ENCODE measurements at regions not wholly inside any gene's neighbourhood (a gene's known extent, or its start where the extent isn't known, plus 50 kb on each side); places are given as distances from the start of the nearest gene placed in this dataset.

DNA sequence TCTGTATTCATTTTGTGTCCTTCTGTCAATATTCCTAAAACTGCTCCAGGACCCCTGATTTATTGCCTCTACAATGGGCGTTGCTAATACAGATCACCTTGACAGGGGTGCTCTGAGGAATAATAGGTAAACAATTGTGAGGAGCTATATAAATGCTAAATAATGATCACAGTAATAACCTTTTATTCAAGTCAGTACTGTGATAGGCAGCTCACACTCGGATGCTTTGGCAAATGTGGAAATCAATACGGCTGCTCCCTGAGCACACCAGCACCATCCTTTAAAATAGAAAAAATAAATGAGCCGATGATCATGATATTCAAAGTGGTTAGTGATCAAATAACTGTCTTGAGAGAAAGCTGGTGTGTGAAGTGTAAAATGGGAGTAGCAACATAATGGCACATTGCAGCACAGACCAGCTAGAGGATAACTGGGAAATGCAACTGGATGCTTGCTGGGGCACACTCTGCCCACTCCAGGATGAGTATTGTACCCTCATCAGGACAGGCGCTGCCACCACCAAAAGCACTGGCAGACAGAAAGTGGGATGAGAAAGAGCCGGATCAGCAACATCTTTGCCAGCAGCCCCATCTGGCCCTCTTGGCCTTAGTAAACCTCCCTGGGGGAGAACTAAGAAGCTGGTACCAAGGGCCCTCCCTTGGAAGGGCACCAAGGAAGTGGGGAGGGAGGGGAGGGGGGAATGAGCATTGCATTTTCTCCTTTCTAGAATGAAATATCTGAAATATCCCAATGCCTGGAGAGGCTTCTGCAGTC lies 69.4 kb upstream of the SPATA31D4 start:
- Histone ChIP-seq H3K4me3 (no peak overlapping the region), H3K4me1 (replicated peaks in 1 of 2) (peaks cover 10 to 16% of the 10 kb centered on the region in 2 donors), H3K27ac (no peak overlapping the region)
- peak in 3 of 8 experiments; percentile 66 to 92 (median 73) for ATAC-seq (replicated peaks in 6 of 8)
- 20 to 76% (median 63%) methylated on average over 1 to 5 of the region's 6 CpGs; no CpG with 5 or more reads in 1 of the 10 experiments for WGBS, 10 experiments
- in situ Hi-C loops (cut with MboI; ENCODE audit: low pct_unique_long_range_greater_than_20kb in 2 of 9, low sequenced_read_pairs in 9 of 9, unreplicated experiment in 9 of 9): no loop called here

GRCh38 chr9:81860581-81860980 lies 67.6 kb upstream of the SPATA31D4 start:
- Histone ChIP-seq H3K27ac (no peak overlapping the region), H3K4me3 (no peak overlapping the region), H3K4me1 (replicated peaks in 1 of 2) (peaks cover 10 to 16% of the 10 kb centered on the region in 2 donors)
- no peak for ATAC-seq (replicated peaks in 6 of 8)
- WGBS, 10 experiments: 72 to 100% (median 83%) methylated on average over 1 to 5 of the region's 8 CpGs; no CpG with 5 or more reads in 2 of the 10 experiments
- in situ Hi-C loops (cut with MboI; ENCODE audit: low pct_unique_long_range_greater_than_20kb in 2 of 9, low sequenced_read_pairs in 9 of 9, unreplicated experiment in 9 of 9): no loop called here

DNA sequence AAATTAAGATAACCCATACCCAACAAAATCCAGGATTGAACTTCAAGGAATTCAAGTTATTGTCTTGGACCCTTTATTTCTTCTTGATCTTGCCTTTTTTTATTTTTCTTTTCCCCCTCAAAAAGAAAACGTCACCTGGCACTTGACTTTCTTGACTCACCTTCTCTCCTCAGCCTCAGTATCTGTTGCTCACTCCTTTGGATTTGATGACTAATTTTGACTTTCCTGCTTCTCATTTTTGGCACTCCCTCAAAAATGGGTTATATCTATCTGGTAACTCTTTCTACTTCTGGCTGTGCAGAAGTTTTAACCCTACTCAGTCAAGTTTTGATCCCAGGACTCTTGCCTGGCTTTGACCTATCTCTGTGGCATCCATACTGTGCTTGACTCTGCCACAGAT lies 66.6 kb upstream of the SPATA31D4 start:
- no peak for ATAC-seq (replicated peaks in 6 of 8)
- in situ Hi-C loops (cut with MboI; ENCODE audit: low pct_unique_long_range_greater_than_20kb in 2 of 9, low sequenced_read_pairs in 9 of 9, unreplicated experiment in 9 of 9): no loop called here
- WGBS, 10 experiments: 0 to 100% (median 48%) methylated on average over 1 of the region's 1 CpG; no CpG with 5 or more reads in 2 of the 10 experiments

DNA sequence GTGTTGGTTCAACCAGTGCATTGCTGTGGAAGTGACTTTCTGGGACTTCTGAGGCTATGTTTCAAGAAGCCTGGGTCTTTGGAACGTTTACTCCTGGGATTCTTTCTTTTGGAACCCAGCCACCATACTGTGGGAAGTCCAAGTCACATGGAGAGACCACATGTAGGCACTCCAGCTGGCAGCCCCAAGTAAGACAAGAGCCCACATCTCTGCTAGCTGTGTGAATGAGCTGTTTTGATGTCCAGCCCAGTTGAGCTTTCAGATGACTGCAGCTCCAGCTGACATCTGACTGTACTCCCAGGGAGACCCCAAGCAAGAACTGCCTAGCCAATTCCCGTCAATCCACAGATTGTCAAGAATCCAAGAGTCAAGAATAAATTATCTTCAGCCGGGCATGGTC lies 60.1 kb upstream of the SPATA31D4 start:
- ATAC-seq (replicated peaks in 6 of 8): no peak
- Histone ChIP-seq H3K27ac (no peak overlapping the region), H3K4me3 (no peak overlapping the region), H3K4me1 (replicated peaks in 1 of 2) (peaks cover 4 to 5% of the 10 kb centered on the region in 2 donors)
- in situ Hi-C loops (cut with MboI; ENCODE audit: low pct_unique_long_range_greater_than_20kb in 2 of 9, low sequenced_read_pairs in 9 of 9, unreplicated experiment in 9 of 9): no loop called here
- 80 to 100% (median 100%) methylated on average over 1 of the region's 3 CpGs; no CpG with 5 or more reads in 7 of the 10 experiments for WGBS, 10 experiments

More for the DNA sequence above, 66.6 kb upstream of the SPATA31D4 start:
- Histone ChIP-seq H3K4me1 (replicated peaks in 1 of 2) (peaks cover 10 to 16% of the 10 kb centered on the region in 2 donors), H3K27ac (no peak overlapping the region), H3K4me3 (no peak overlapping the region)

GRCh38 chr9:81871695-81872094 lies 56.5 kb upstream of the SPATA31D4 start:
- 0 to 100% (median 50%) methylated on average over 1 of the region's 1 CpG; no CpG with 5 or more reads in 3 of the 10 experiments for WGBS, 10 experiments
- Histone ChIP-seq H3K27ac (no peak overlapping the region), H3K4me1 (replicated peaks in 1 of 2) (peaks cover 4 to 5% of the 10 kb centered on the region in 2 donors), H3K4me3 (no peak overlapping the region)
- peak in 4 of 8 experiments; percentile 32 to 76 (median 46) for ATAC-seq (replicated peaks in 6 of 8)
- in situ Hi-C loops (cut with MboI; ENCODE audit: low pct_unique_long_range_greater_than_20kb in 2 of 9, low sequenced_read_pairs in 9 of 9, unreplicated experiment in 9 of 9): no loop called here

- in situ Hi-C loops (cut with MboI; ENCODE audit: low pct_unique_long_range_greater_than_20kb in 2 of 9, low sequenced_read_pairs in 9 of 9, unreplicated experiment in 9 of 9): no loop called here
- 66 to 100% (median 89%) methylated on average over 3 to 7 of the region's 7 CpGs; no CpG with 5 or more reads in 1 of the 10 experiments for WGBS, 10 experiments
- ATAC-seq (replicated peaks in 6 of 8): no peak
- Histone ChIP-seq H3K4me3 (no peak overlapping the region), H3K27ac (no peak overlapping the region), H3K4me1 (replicated peaks in 1 of 2) (peaks cover 4 to 5% of the 10 kb centered on the region in 2 donors)
Observed at GRCh38 chr9:81874250-81874649, 54.0 kb upstream of the SPATA31D4 start.

DNA sequence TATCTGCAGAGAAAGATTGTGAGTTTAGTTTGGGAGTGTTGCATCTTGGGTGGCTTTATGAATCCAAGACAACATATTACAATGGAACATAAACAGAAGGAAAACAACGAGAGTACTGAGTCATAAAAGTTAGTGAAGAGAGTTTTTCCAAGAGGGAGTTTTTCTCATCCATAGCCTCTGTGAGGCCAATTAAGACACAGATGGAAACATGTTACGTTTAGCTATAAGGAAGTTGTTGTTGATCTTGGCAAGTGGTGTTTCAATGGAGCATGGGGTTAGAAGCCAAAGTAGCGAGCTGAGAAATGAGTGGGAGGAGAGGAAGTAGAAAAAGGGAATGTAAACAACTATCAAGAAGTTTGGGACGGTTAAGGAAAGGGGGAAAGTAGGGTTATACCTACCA lies 53.3 kb upstream of the SPATA31D4 start:
- no peak overlapping the region for H3K27ac ChIP-seq
- peaks cover 4 to 5% of the 10 kb centered on the region in 2 donors for H3K4me1 ChIP-seq (replicated peaks in 1 of 2)
- H3K4me3 ChIP-seq: no peak overlapping the region
- in situ Hi-C loops (cut with MboI; ENCODE audit: low pct_unique_long_range_greater_than_20kb in 2 of 9, low sequenced_read_pairs in 9 of 9, unreplicated experiment in 9 of 9): no loop called here
- 29 to 93% (median 78%) methylated on average over 2 to 4 of the region's 4 CpGs for WGBS, 10 experiments
- no peak for ATAC-seq (replicated peaks in 6 of 8)

- Histone ChIP-seq H3K27ac (no peak overlapping the region), H3K4me3 (no peak overlapping the region), H3K4me1 (replicated peaks in 1 of 2) (no peaks in the 10 kb centered on the region)
- ATAC-seq (replicated peaks in 6 of 8): no peak
- WGBS, 10 experiments: 68 to 100% (median 93%) methylated on average over 3 to 8 of the region's 9 CpGs; no CpG with 5 or more reads in 2 of the 10 experiments
- in situ Hi-C loops (cut with MboI; ENCODE audit: low pct_unique_long_range_greater_than_20kb in 2 of 9, low sequenced_read_pairs in 9 of 9, unreplicated experiment in 9 of 9): no loop called here
Observed at GRCh38 chr9:81877047-81877446, 51.2 kb upstream of the SPATA31D4 start.
